K562 (cell line): ENCODE measurements at regions not wholly inside any gene's neighbourhood (a gene's known extent, or its start where the extent isn't known, plus 50 kb on each side); places are given as distances from the start of the nearest gene placed in this dataset.
A peak's percentile ranks its signal among the peaks of the same experiment; 100 is the strongest.

Experiments
- ATAC-seq: fragments of 200-7000 bp; cut with Tn5 transposase; 3 replicates; pipeline ENCODE4 v1.9.1; 2020; ENCODE audit warnings: moderate library complexity
- BruUV-seq: library from RNA; stranded (reverse); fragments of 400-500 nt; replicated peaks from 2 replicates; lab custom pipeline; 2021; lab: Mats Ljungman, UMichigan
- CTCF ChIA-PET: fragments of 300-600 bp; formaldehyde crosslinking; extraction: SDS; loops from one replicate; lab custom pipeline; 2021; ENCODE audit warnings: low intra/inter-chr PET ratio; lab: Yijun Ruan, JAX
- POLR2A ChIA-PET: fragments of 300-600, 350-650 bp; sonication (Branson Sonifier 250); formaldehyde crosslinking; extraction: SDS; loops from one replicate; lab custom pipeline; 2021; ENCODE audit warnings: antibody characterized with exemption, inconsistent platforms; lab: Yijun Ruan, JAX
- DNase-seq, 4 experiments: peaks; one replicate each; pipeline versions ENCODE4 v3.0.0 to v3.0.0-alpha.2; 2011 to 2018; ENCODE audit warnings: low spot score in 3 of 4, mixed read lengths in 3 of 4; ENCODE audit errors: extremely low read depth in 1 of 4
- FAIRE-seq: peaks from 2 replicates; lab custom pipeline; 2011; peaks lifted over from hg19 to GRCh38; lab: Jason Lieb, UNC
- H2AFZ ChIP-seq: 2 replicates; pipeline ENCODE4 v1.6.0; 2011; ENCODE audit warnings: low read depth, low read length, control low read depth, inconsistent platforms
- H3K27ac ChIP-seq: fragments of 200-600 bp; 3 replicates; pipeline ENCODE4 v1.8.0; 2011; ENCODE audit warnings: low read depth, mild to moderate bottlenecking, control low read depth, inconsistent platforms, low read length, moderate library complexity, mixed read lengths; ENCODE audit errors: extremely low read depth
- H3K27me3 ChIP-seq, 2 experiments: fragments of 300-600 bp in 1 of 2; 2 replicates in 1 of 2; 3 replicates in 1 of 2; pipeline versions ENCODE4 v1.6.0 to v1.8.0; 2011; ENCODE audit warnings: inconsistent platforms in 2 of 2, low read length in 2 of 2, mild to moderate bottlenecking in 1 of 2, mixed read lengths in 1 of 2, moderate library complexity in 1 of 2; ENCODE audit not compliant: control insufficient read depth in 2 of 2, insufficient read depth in 2 of 2
- H3K36me3 ChIP-seq: fragments of 300-600 bp; 3 replicates; pipeline ENCODE4 v1.8.0; 2011; ENCODE audit warnings: mild to moderate bottlenecking, low read length, inconsistent platforms; ENCODE audit not compliant: control insufficient read depth, insufficient read depth
- H3K4me1 ChIP-seq, 2 experiments: fragments of 200-600 bp in 1 of 2; replicated peaks in 1 of 2; 2 replicates in 1 of 2; 3 replicates in 1 of 2; pipeline versions ENCODE4 v1.5.1 to v1.8.0; 2011; ENCODE audit warnings: inconsistent platforms in 2 of 2, low read length in 2 of 2, mild to moderate bottlenecking in 1 of 2, mixed read lengths in 1 of 2, moderate library complexity in 1 of 2; ENCODE audit not compliant: control insufficient read depth in 2 of 2, insufficient read depth in 2 of 2
- H3K4me2 ChIP-seq: 2 replicates; pipeline ENCODE4 v1.6.1; 2011; ENCODE audit warnings: low read length, control low read depth, inconsistent platforms, mixed read lengths; ENCODE audit not compliant: insufficient read depth
- H3K4me3 ChIP-seq: fragments of 200-600 bp; sonication (generic), shearing (Covaris generic); 2 replicates; pipeline ENCODE4 v1.5.1; 2016; ENCODE audit warnings: control low read depth, inconsistent platforms
- H3K79me2 ChIP-seq: fragments of 200-600 bp; 3 replicates; pipeline ENCODE4 v1.8.0; 2011; ENCODE audit warnings: low read length, inconsistent platforms; ENCODE audit not compliant: control insufficient read depth, insufficient read depth
- H3K9ac ChIP-seq, 2 experiments: 2 replicates each; pipeline versions ENCODE4 v1.6.0 to v1.6.1; 2011; ENCODE audit warnings: low read depth in 2 of 2, low read length in 2 of 2, control low read depth in 1 of 2, inconsistent platforms in 1 of 2, mild to moderate bottlenecking in 1 of 2, mixed read lengths in 1 of 2; ENCODE audit not compliant: insufficient read depth in 1 of 2
- H3K9me1 ChIP-seq: one replicate; pipeline ENCODE4 v1.6.0; 2011; ENCODE audit warnings: inconsistent platforms, mild to moderate bottlenecking, low read length, moderate library complexity; ENCODE audit not compliant: control insufficient read depth, insufficient read depth
- H3K9me3 ChIP-seq: replicated peaks from 2 replicates; pipeline ENCODE4 v1.5.1; 2011; ENCODE audit warnings: low read depth, low read length, inconsistent platforms; ENCODE audit not compliant: control insufficient read depth, insufficient read depth
- H4K20me1 ChIP-seq: replicated peaks from 2 replicates; pipeline ENCODE4 v1.6.1; 2011; ENCODE audit warnings: low read length, inconsistent platforms, mixed read lengths; ENCODE audit not compliant: control insufficient read depth, insufficient read depth
- GABPB1 ChIP-seq: sonication (generic); formaldehyde crosslinking; IDR thresholded peaks from 2 replicates; pipeline ENCODE4 v1.8.0; 2022; ENCODE audit warnings: mild to moderate bottlenecking, missing genetic modification reagents
- PCBP2 ChIP-seq: fragments of 200-400 bp; formaldehyde crosslinking; IDR thresholded peaks from 2 replicates; pipeline ENCODE4 v1.6.1; 2018; ENCODE audit warnings: low read length, low read depth, mild to moderate bottlenecking, moderate library complexity; ENCODE audit not compliant: poor library complexity, severe bottlenecking
- PHTF2 ChIP-seq: fragments of 250-450 bp; sonication (Bioruptor Pico); IDR thresholded peaks from 2 replicates; pipeline ENCODE4 v1.5.0; 2021; ENCODE audit warnings: mild to moderate bottlenecking
- RBM34 ChIP-seq: fragments of 200-400 bp; formaldehyde crosslinking; IDR thresholded peaks from 2 replicates; pipeline ENCODE4 v1.6.1; 2018; ENCODE audit warnings: low read length, borderline replicate concordance; ENCODE audit not compliant: insufficient read depth
- ZNF41 ChIP-seq: fragments of 250-450 bp; sonication (Bioruptor Pico); conservative IDR thresholded peaks from 2 replicates; pipeline ENCODE4 v1.4.0; 2020; ENCODE audit warnings: mild to moderate bottlenecking
- ZNF431 ChIP-seq: sonication (generic); formaldehyde crosslinking; IDR thresholded peaks from 2 replicates; pipeline ENCODE4 v1.8.0; 2022; ENCODE audit warnings: mild to moderate bottlenecking, missing genetic modification reagents
- in situ Hi-C: fragments of 300-500 bp; cut with MboI; formaldehyde crosslinking; loops from 4 replicates; pipeline ENCODE4 v1.15.0; 2018; ENCODE audit warnings: inconsistent platforms, mixed read lengths
- intact Hi-C: fragments of 100-400 bp; cut with micrococcal nuclease; formaldehyde crosslinking; loops from 2 replicates; pipeline ENCODE4 v1.14.2; 2022
- TF ChIP-seq, protein P1 (sequence below): fragments of 450-650 bp; IDR thresholded peaks from 2 replicates; pipeline ENCODE4 v1.6.1; 2016; ENCODE audit warnings: low read depth
- TF ChIP-seq, protein P2 (sequence below), 2 experiments: fragments of 250-450 bp in 1 of 2; fragments of 450-650 bp in 1 of 2; sonication (Bioruptor Pico) in 1 of 2; IDR thresholded peaks; 2 replicates each; pipeline versions ENCODE4 v1.6.1 to v1.8.0; 2016 to 2021; ENCODE audit warnings: mild to moderate bottlenecking in 2 of 2, moderate library complexity in 2 of 2, missing compliant biosample characterization in 1 of 2, missing genetic modification characterization in 1 of 2
- TF ChIP-seq, protein P3 (sequence below): IDR thresholded peaks from 2 replicates; pipeline ENCODE4 v1.6.1; 2016; ENCODE audit warnings: missing genetic modification characterization, missing compliant biosample characterization

DNA sequence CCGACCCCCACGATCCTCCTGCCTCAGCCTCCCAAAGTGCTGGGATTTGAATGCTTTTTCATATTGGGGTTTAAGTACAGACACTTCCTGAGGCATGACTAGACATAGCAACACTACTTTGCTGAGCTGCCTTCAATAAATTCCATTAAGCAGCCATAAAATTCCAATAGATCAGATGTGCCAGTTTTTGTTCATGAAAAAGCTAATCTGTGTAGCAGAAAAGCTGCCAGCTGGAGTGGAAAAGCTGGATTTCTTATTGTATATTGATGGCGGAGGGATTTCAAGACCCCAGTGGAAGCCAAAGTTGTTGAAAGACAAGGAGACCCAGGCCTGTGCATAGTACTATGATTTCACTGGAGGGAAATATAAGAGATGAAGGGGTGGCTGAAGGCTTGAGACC lies 209.0 kb upstream of the NUDT4 start (continued):
- TF ChIP-seq, protein P1, sequence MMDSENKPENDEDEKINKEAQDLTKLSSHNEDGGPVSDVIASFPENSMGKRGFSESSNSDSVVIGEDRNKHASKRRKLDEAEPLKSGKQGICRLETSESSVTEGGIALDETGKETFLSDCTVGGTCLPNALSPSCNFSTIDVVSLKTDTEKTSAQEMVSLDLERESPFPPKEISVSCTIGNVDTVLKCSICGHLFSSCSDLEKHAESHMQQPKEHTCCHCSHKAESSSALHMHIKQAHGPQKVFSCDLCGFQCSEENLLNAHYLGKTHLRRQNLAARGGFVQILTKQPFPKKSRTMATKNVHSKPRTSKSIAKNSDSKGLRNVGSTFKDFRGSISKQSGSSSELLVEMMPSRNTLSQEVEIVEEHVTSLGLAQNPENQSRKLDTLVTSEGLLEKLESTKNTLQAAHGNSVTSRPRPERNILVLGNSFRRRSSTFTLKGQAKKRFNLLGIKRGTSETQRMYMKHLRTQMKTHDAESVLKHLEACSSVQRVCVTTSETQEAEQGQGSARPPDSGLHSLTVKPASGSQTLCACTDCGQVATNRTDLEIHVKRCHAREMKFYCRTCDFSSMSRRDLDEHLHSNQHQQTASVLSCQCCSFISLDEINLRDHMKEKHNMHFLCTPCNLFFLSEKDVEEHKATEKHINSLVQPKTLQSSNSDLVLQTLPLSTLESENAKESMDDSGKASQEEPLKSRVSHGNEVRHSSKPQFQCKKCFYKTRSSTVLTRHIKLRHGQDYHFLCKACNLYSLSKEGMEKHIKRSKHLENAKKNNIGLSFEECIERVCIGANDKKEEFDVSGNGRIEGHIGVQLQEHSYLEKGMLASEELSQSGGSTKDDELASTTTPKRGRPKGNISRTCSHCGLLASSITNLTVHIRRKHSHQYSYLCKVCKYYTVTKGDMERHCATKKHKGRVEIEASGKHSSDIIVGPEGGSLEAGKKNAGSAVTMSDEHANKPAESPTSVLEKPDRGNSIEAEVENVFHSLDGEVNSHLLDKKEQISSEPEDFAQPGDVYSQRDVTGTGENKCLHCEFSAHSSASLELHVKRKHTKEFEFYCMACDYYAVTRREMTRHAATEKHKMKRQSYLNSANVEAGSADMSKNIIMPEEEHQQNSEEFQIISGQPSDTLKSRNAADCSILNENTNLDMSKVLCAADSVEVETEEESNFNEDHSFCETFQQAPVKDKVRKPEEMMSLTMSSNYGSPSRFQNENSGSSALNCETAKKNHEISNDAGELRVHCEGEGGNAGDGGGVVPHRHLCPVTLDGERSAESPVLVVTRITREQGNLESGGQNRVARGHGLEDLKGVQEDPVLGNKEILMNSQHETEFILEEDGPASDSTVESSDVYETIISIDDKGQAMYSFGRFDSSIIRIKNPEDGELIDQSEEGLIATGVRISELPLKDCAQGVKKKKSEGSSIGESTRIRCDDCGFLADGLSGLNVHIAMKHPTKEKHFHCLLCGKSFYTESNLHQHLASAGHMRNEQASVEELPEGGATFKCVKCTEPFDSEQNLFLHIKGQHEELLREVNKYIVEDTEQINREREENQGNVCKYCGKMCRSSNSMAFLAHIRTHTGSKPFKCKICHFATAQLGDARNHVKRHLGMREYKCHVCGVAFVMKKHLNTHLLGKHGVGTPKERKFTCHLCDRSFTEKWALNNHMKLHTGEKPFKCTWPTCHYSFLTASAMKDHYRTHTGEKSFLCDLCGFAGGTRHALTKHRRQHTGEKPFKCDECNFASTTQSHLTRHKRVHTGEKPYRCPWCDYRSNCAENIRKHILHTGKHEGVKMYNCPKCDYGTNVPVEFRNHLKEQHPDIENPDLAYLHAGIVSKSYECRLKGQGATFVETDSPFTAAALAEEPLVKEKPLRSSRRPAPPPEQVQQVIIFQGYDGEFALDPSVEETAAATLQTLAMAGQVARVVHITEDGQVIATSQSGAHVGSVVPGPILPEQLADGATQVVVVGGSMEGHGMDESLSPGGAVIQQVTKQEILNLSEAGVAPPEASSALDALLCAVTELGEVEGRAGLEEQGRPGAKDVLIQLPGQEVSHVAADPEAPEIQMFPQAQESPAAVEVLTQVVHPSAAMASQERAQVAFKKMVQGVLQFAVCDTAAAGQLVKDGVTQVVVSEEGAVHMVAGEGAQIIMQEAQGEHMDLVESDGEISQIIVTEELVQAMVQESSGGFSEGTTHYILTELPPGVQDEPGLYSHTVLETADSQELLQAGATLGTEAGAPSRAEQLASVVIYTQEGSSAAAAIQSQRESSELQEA = no peak
- TF ChIP-seq ZNF41 = no peak
- TF ChIP-seq PHTF2 (CRISPR knock-in tag) = no peak

DNA sequence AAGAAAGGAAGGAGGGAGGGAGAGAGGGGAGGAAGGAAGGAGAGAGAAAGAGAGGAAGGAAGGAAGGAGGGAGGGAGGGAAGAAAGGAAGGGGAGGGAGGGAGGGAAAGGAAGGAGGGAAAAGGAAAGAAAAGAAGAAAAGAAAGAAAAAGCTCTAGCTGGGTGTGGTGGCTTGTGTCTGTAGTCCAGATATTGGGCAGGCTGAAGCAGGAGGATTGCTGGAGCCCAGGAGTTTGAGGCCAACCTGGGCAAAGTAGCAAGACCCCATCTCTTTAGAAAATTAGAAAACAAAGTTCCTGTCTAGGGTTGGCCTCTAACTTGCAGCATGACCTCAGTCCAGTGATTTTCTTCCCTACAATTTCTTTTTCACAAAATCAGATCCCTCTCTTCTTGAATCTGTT lies 208.2 kb upstream of the NUDT4 start:
- no peak overlapping the region for H3K27ac ChIP-seq
- intact Hi-C loops (no loop called here), in situ Hi-C loops (no loop called here)
- H3K4me3 ChIP-seq = no peak overlapping the region
- no TSS peak for BruUV-seq
- no peaks in the 10 kb centered on the region for H3K36me3 ChIP-seq
- H3K79me2 ChIP-seq = no peaks in the 10 kb centered on the region
- H3K4me1 ChIP-seq = no peaks in the 10 kb centered on the region; a peak in 1 of 5 replicates
- no peaks in the 10 kb centered on the region for H3K9me3 ChIP-seq
- FAIRE-seq = no peak
- H3K9me1 ChIP-seq = no peaks in the 10 kb centered on the region
- no peaks in the 10 kb centered on the region for H3K27me3 ChIP-seq
- no peak for ATAC-seq
- CTCF ChIA-PET = no interaction called here
- POLR2A ChIA-PET = interaction anchor here (1.1 kb wide), 1 partner anchor 17 kb away, joined by 3 read pairs; no protein-coding TSS in a partner anchor
- no peaks in the 10 kb centered on the region for H4K20me1 ChIP-seq
- H3K4me2 ChIP-seq = no peak overlapping the region
- no peak for DNase-seq
- H3K9ac ChIP-seq = no peak overlapping the region
- no peak overlapping the region for H2AFZ ChIP-seq
- peak; percentile 37 for TF ChIP-seq PCBP2
- no peak for TF ChIP-seq RBM34
- TF ChIP-seq, protein P2, sequence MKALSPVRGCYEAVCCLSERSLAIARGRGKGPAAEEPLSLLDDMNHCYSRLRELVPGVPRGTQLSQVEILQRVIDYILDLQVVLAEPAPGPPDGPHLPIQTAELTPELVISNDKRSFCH (CRISPR knock-in tag; IDR thresholded peaks at IDR 0.05) = no peak
- TF ChIP-seq, protein P2 (tag; IDR thresholded peaks at IDR 0.05) = no peak
- TF ChIP-seq, protein P3, sequence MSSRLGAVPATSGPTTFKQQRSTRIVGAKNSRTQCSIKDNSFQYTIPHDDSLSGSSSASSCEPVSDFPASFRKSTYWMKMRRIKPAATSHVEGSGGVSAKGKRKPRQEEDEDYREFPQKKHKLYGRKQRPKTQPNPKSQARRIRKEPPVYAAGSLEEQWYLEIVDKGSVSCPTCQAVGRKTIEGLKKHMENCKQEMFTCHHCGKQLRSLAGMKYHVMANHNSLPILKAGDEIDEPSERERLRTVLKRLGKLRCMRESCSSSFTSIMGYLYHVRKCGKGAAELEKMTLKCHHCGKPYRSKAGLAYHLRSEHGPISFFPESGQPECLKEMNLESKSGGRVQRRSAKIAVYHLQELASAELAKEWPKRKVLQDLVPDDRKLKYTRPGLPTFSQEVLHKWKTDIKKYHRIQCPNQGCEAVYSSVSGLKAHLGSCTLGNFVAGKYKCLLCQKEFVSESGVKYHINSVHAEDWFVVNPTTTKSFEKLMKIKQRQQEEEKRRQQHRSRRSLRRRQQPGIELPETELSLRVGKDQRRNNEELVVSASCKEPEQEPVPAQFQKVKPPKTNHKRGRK (tag) = 0 out of 2 replicates have a peak, but pooled peaks have one; percentile 46
- no peak for TF ChIP-seq GABPB1 (CRISPR knock-in tag)
- no peak for TF ChIP-seq ZNF431 (CRISPR knock-in tag)
